Right forelimb (tissue), 1 donor: ENCODE measurements at regions not wholly inside any gene's neighbourhood (a gene's known extent, or its start where the extent isn't known, plus 50 kb on each side); places are given as distances from the start of the nearest gene placed in this dataset.

Experiments
- DNase-seq: peaks from one replicate; pipeline ENCODE4 v3.0.0-alpha.2; 2018

DNA sequence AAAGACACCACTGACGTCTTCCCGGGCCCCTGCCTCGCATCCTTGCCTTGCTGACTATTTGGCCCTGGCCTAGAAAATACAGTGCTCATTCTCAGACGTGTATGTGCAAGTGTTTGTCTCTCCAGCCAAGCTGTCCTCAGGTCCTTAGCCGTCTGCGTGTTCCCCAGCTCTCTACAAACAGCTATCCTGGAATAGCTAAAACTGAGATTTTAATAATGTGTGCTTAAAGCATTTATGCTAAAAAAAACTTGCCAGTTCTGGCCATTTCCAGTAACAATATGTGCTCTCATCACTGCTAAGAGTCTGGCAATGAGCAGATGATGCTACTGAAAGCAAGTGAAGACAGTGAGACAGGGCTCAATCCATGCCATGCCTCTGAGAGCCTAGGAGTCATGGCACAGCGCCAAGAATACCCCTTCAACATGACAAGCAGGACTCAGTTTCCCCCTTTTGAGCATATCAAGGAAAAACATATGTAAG is 55.7 kb downstream of the IRF2BP2 start:
- peak; percentile 38 for DNase-seq

DNA sequence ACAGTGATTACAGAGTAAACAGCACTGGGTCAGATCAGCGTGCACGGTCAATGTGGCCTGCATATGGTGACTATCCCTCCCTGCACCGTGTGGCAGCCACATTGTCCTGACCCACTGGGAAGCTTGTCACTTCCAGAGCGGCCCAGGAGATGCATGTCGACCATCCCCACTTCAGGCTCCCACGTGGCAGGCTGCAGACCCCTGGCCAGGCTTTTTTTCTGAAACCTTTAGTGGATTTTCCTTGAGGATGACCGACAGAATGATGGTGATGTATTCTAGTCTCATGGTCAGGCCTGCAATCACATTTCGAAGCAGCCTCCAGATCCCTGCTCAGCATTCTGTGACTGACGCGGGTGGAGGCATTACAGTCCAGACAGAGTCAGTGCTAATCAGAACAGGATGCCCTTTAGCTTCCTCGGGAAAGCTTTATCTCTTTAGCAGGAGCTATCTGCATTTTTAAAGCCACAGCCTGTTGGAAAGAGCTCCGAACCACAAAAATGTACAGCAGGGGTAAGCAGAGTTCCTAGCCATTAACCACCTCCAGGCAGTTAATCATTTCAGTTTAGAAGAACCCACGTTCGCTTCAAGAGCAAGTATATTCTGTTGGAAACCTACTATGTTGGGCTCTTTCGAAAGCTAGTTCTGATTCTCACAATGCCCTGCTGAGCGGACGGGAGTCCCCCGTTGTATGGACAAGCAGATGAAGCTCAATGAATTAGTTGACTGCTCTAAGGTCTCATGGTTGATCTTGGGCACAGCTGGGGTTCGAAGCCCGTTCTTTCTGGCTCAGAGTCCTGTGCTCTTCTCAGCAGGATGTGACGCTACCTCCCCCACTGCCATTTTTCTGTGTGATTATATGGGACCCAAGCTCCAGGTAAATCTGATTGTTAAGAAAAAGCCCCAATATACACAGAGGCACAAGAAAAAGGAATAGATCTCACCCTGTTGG is 56.5 kb downstream of the IRF2BP2 start:
- DNase-seq, result peak; percentile 49

GRCh38 chr1:234551032-234551378 is 59.0 kb downstream of the IRF2BP2 start:
- DNase-seq, result no peak

DNA sequence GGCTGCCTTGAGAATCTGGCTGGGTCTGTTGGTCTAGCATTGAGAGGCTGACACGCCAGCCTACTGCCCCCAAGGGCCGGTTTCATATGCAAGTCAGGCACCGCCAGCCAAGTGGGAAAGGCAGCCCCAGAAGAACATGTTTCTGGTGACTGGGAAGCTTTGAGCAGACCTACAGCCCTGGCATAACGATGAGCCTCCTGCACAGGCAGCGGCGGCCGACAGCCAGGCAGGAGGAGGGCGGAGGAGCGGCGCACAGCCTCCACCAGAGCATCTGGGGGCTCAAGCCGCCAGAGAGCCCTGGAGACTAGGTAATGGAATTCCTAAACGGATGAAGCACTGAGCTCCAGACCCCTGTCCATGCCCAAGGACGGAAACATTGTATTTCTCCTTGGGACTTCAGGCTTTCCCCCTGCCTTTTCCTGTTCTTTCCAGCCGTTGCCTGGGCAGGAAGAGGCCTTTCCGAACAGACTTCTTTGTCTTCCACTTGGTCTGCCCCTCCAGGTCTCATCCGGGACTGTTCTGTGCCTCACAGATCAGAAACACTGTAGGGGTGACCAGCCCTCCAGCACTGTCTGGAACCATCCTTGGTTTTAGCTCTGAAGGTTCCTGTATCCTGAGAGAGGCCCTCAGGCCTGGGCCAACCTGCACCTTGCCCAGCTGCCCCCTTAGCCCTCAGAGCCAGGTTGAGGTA is 59.5 kb downstream of the IRF2BP2 start:
- peak; percentile 36 for DNase-seq

- peak; percentile 34 for DNase-seq
These were observed 60.4 kb downstream of the IRF2BP2 start for GRCh38 chr1:234549447-234550021.

- DNase-seq, result no peak
These were observed 62.8 kb downstream of the IRF2BP2 start for GRCh38 chr1:234546890-234547788.

DNA sequence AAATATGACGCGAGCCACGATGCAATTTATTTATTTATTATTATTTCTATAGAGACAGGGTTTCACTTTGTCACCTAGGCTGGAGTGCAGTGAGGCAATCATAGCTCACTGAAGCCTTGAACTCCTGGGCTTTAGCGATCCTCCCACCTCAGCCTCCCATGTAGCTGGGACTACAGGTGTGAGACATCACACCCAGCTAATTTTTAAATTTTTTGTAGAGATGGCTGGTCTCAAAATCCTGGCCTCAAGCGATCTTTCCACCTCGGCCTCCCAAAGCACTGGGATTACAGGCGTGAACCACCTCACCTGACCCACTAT is 63.6 kb downstream of the IRF2BP2 start:
- DNase-seq, result no peak

DNA sequence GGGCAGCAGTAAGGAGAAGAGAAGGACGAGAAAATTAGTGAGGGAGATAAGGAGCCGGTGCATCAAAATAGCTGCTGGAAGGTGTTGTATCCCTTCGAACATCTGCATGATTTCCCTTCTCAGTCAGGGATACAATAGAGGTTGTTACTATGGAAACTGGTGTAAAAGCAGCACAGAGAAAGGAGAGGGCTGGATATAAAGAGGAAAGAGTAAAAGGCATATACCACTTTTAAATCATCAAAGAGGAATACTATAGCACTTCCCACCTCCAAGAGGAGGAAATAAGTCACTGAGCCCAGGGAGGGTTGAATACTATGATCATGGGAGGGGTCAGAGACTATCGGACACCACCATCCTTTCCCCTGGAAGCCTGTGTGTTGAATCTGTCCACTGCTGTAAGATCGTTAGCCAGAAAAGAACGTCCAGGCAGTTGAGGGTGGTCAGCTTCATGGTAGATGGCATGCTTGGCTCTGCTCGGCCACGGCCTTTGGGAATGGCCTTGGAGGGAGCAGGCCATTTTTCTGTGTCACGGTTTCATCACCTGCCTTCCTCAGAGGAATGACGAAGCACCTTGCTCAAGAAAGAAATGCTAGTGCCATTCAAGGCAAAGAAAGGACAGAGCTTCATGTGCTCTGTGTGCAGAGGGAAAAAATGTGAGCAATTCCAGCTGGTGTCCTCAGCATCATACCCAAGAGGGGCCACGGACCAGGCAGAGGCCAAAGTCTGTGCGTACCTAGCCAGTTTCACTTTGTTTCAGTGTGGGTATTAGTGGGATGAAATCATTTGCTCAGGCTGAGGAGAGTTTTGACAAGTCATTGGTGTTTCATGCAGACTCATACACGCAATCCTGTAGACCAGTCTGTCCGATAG is 64.2 kb downstream of the IRF2BP2 start:
- DNase-seq, result peak; percentile 41

DNA sequence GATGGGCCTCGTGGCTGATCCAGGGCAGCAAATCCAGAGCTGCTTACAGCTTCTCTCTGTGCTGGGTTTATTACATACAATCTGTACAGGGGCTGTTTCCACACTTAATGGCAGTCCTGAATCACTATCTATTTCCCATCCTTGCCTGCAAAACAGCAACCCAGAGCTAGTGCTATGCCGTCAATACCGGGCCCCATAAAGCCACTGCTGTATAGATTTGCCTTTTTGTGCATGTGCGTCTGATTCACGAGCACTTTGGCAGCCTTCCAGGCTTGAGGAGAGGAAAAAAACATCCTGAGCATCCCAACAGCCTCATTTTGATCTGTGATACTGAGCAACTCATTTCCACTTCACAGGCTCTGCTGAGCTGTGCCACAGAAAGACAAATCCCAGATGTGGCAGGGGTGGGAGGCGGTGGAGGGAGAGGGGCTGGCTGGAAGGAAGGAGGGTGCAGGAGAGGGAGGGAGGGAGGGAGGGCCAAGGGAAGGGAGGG is 65.2 kb upstream of the TARBP1 start:
- peak; percentile 84 for DNase-seq

DNA sequence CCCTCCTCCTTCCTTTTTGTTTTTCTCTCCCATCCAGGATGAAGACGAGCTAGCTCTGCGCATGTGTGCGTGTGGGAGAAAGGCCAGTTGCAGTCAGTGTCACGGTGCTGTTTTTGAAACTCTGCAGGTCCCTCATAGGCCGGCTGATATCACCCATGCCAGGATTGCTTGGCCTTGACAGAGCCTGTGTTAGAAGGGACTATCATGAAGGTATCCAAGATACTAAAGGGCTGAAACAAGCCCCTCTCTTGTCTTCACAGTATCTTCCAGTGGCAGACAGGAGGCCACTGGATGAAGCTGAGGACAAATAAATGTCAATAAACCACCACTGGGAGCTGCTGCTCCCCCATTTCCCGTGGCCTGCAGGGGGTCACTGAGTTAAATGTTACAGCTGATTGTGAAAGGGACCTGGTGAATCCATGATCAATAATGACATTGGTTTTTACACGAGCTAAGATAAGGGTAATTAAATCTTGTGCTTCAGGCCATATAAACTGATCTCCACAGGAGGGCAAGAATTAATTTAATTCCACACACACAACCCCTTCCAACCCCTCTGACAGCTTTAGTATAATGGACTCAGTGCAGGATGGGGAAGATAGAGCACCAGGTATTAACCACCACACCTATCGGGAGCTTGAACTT is 64.6 kb upstream of the TARBP1 start:
- peak; percentile 47 for DNase-seq

DNA sequence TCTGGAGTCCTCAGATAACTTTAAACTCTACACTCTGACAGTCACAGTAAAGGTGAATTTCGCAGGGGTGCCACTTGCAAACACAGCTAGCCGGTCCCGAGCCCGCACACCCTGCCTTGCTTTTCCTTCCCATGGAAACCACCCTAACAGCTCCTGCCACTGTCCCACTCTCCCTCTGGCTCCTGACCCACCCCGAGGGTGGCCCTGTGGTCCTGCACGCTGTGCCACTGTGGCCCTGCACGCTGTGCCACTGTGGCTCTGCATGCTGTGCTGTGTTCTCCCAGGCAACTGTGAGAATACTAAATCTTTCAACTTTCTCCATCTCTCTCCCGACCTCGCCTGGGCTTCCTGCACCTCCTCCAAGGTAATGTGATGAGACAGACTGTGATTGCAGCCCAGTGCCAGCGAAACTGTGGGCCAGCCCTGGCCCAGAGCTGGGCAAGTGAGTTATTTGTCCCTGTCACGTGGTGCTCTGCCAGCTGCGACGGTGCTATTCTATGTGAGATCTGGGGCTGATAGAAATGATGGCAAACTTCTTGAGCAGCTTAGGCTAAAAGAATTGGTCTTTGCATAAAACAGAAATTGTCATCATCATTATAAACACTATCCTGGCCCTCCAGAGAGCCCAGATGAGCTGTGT is 63.4 kb upstream of the TARBP1 start:
- DNase-seq, result peak; percentile 15

DNA sequence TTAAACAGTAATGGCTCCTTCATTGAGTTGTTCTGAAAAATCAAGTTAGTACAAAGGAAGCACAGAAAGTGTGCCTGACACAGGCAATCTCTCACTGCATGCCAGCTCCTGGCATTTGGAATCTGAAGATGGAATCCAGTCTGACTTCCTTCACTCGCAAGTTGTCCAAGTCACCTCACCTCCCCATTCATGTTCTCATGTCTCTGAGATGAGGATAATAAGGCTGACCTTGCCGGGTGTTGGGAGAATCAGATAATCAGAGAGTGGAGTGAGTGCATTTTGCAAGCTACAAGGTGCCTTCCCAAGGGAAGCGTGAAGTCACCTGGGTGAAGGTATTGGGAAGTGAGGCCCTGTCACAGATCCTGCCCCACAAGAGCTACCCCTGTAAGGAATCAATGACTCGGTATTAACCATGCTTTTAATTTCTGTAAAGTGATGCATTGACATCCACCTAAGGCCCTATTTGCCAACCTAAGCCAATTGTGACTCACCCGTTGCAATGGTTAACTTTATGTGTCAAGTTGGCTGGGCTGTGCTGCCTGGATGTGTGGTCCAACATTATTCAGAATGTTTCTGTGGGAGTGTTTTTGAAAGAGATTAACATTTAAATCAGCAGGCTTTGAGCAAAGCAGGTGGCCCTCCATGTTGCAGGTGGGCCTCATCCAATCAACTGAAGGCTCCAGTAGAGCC is 62.5 kb upstream of the TARBP1 start:
- peak; percentile 28 for DNase-seq

- DNase-seq, result peak; percentile 25
These were observed 61.4 kb upstream of the TARBP1 start for GRCh38 chr1:234540404-234540762.

DNA sequence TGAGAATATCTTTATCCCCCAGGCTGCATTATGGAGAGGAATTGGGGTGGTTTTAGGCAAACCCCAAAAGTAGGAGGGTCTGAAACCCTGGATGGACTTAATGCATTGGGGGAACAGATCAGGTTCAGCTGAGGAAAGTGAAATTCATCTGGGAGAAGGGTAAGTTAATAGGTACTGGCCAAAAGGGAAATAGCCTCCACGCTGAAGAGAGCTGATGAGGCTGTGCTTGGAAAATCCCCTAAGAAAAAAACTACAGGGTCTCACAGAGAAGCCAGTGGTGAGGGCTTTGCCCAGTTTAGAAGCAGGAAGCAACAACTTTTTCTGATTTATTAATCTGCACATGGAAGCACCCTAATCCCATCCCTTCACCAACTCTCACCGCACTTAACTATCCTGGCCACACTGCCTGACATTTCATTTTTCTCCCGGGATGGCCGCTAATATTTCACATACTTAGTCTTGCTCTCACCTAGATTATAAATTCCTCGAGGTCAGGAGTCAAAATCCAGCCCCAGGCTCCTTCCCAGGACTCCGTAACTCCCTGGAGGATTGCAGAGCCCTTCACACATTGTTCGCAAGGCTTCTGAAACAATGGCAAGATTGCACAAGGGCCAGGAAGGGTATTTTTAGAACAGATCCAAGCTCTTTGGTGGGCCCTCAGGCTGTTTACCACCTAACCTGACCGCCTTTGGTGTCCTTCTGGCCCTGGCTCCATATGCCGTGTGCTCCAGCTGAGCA is 60.9 kb upstream of the TARBP1 start:
- peak; percentile 32 for DNase-seq

DNA sequence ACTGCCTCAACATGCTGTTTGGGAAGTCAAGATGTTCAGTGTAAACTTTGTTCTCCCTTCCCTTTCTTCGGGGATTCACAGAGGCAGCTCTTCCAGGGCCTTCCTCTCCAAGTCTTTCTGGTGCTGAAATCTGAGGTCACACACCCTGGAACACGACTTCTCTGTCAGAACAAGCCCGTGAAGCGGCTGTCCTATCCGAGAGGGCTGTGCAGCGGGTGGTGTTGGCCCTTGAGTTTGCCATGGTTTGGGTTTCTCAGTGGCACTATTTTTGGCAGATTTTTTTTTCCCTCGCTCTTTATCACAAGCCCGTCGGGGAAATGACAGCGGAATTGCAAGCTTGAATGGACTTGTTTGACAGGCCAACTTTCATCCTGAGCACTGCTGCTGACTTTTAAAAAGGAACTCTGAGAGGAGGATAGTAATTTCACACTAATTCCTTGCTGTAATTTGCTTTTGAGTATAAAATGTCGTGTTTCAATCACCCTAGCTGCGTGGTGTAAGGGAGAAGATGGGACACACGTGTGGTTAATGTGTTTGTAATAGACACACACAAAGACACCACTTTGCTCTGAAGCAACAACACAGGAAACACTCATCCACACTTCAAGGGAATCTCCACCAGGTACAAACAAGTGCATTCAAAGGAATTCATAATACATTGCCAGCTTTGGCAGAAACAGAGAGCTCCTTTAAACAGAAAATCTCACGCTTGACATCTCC is 60.1 kb upstream of the TARBP1 start:
- DNase-seq, result peak; percentile 46

- DNase-seq, result peak; percentile 36
These were observed 59.2 kb upstream of the TARBP1 start for GRCh38 chr1:234538062-234538731.

GRCh38 chr1:234537236-234537635 is 58.3 kb upstream of the TARBP1 start:
- no peak for DNase-seq

GRCh38 chr1:234536741-234537140 is 57.8 kb upstream of the TARBP1 start:
- DNase-seq, result no peak
